Ishikawa (cell line): ENCODE measurements at regions not wholly inside any gene's neighbourhood (a gene's known extent, or its start where the extent isn't known, plus 50 kb on each side); places are given as distances from the start of the nearest gene placed in this dataset.

Source experiments
- CEBPB ChIP-seq: IDR thresholded peaks from 2 replicates; pipeline ENCODE4 v1.6.1; 2012
- EP300 ChIP-seq: IDR thresholded peaks from 2 replicates; pipeline ENCODE4 v1.6.1; 2012; ENCODE audit warnings: borderline replicate concordance
- RAD21 ChIP-seq: IDR thresholded peaks from 2 replicates; pipeline ENCODE4 v1.6.1; 2012; ENCODE audit warnings: low read depth
- TAF1 ChIP-seq: IDR thresholded peaks from 2 replicates; pipeline ENCODE4 v1.6.1; 2012; ENCODE audit warnings: low read depth, mild to moderate bottlenecking
- TEAD4 ChIP-seq: IDR thresholded peaks from 2 replicates; pipeline ENCODE4 v1.6.1; 2012
- TF ChIP-seq, protein P1 (sequence below): IDR thresholded peaks from 2 replicates; pipeline ENCODE4 v1.6.1; 2012
- TF ChIP-seq, protein P2 (sequence below): IDR thresholded peaks from 2 replicates; pipeline ENCODE4 v1.6.1; 2012; ENCODE audit warnings: low read depth, mild to moderate bottlenecking
- TF ChIP-seq, protein P3 (sequence below): IDR thresholded peaks from 2 replicates; pipeline ENCODE4 v1.6.1; 2012

DNA sequence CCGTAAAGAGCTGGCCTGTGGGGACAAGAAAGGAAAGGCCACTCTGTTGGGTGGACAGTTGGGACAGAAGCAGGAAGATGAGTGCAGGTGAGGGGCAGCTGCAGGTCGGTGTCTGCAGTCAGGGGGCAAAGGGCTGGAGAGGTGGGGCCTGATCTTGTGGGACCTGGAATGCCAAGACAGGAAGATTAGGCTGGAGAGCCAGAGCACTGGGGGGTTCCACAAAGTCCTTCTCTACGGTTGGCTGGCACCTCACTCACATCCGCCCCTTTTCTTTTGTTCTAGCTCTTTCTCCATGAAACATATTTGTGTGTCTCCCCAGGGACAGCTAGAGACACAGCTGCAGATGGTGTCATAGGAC, 404.1 kb downstream of the PTPRU start:
- TF ChIP-seq, protein P1, sequence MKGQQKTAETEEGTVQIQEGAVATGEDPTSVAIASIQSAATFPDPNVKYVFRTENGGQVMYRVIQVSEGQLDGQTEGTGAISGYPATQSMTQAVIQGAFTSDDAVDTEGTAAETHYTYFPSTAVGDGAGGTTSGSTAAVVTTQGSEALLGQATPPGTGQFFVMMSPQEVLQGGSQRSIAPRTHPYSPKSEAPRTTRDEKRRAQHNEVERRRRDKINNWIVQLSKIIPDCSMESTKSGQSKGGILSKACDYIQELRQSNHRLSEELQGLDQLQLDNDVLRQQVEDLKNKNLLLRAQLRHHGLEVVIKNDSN = no peak
- TF ChIP-seq EP300 (peak; percentile 45), TEAD4 (no peak), RAD21 (no peak), CEBPB (no peak), TAF1 (no peak)
- TF ChIP-seq, protein P2, sequence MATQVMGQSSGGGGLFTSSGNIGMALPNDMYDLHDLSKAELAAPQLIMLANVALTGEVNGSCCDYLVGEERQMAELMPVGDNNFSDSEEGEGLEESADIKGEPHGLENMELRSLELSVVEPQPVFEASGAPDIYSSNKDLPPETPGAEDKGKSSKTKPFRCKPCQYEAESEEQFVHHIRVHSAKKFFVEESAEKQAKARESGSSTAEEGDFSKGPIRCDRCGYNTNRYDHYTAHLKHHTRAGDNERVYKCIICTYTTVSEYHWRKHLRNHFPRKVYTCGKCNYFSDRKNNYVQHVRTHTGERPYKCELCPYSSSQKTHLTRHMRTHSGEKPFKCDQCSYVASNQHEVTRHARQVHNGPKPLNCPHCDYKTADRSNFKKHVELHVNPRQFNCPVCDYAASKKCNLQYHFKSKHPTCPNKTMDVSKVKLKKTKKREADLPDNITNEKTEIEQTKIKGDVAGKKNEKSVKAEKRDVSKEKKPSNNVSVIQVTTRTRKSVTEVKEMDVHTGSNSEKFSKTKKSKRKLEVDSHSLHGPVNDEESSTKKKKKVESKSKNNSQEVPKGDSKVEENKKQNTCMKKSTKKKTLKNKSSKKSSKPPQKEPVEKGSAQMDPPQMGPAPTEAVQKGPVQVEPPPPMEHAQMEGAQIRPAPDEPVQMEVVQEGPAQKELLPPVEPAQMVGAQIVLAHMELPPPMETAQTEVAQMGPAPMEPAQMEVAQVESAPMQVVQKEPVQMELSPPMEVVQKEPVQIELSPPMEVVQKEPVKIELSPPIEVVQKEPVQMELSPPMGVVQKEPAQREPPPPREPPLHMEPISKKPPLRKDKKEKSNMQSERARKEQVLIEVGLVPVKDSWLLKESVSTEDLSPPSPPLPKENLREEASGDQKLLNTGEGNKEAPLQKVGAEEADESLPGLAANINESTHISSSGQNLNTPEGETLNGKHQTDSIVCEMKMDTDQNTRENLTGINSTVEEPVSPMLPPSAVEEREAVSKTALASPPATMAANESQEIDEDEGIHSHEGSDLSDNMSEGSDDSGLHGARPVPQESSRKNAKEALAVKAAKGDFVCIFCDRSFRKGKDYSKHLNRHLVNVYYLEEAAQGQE = no peak
- TF ChIP-seq, protein P3, sequence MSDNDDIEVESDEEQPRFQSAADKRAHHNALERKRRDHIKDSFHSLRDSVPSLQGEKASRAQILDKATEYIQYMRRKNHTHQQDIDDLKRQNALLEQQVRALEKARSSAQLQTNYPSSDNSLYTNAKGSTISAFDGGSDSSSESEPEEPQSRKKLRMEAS = no peak; the same call in 1 of the 2 replicates
